VCaP (cell line): ENCODE measurements at regions not wholly inside any gene's neighbourhood (a gene's known extent, or its start where the extent isn't known, plus 50 kb on each side); places are given as distances from the start of the nearest gene placed in this dataset.
"Not testable (repeated sequence)": the region's sequence is repeated elsewhere in the genome, so short reads cannot be mapped to it uniquely, and the experiment has no call there.

Experiments used
- H3K27ac ChIP-seq: fragments of 450-650 bp; 2 replicates; pipeline ENCODE4 v1.5.1; 2017
- TF ChIP-seq, protein P1 (sequence below): fragments of 450-650 bp; conservative IDR thresholded peaks from 2 replicates; pipeline ENCODE4 v1.5.1; 2017; ENCODE audit warnings: mild to moderate bottlenecking, moderate library complexity

DNA sequence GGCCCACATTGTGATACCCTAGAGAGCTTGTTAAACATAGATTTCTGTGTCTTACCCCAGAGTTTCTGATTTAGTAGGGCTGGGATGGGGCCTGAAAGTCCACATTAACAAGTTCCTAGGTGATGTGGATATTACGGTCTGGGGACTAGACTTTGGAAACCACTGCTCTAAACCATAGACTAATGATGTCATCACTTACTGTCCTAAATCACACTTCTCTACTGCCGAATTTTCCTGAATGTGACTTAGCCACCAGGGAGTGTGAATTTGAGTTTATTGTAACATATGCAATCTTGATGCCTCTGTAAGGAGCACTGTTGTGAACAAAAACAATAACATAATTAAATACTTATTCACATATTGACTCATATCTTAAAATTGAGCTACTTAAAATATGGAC lies 165.6 kb downstream of the BTBD3 start:
- H3K27ac ChIP-seq, result no peak overlapping the region
- TF ChIP-seq, protein P1, sequence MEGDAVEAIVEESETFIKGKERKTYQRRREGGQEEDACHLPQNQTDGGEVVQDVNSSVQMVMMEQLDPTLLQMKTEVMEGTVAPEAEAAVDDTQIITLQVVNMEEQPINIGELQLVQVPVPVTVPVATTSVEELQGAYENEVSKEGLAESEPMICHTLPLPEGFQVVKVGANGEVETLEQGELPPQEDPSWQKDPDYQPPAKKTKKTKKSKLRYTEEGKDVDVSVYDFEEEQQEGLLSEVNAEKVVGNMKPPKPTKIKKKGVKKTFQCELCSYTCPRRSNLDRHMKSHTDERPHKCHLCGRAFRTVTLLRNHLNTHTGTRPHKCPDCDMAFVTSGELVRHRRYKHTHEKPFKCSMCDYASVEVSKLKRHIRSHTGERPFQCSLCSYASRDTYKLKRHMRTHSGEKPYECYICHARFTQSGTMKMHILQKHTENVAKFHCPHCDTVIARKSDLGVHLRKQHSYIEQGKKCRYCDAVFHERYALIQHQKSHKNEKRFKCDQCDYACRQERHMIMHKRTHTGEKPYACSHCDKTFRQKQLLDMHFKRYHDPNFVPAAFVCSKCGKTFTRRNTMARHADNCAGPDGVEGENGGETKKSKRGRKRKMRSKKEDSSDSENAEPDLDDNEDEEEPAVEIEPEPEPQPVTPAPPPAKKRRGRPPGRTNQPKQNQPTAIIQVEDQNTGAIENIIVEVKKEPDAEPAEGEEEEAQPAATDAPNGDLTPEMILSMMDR, result no peak

DNA sequence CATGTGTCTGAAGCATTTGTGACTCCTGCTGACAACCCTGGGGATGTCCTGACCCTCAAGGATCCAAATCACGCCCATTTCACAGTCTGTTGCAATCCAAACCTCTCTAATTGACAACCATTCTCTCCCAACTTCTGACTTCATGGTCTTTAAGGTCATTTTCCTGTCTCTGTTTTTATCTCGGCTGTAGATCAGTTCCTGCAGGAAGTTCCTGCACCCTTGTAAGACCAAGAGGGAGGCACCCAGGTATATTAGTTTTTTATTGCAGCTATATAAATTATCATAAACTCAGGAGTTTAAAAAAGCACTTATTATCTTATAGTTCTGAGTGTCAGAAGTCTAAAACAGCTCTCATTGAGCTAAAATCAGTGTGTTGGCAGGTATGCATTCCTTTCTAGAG lies 166.8 kb downstream of the BTBD3 start:
- TF ChIP-seq, protein P1, result no peak
- H3K27ac ChIP-seq, result no peak overlapping the region

- TF ChIP-seq, protein P1, result no peak
- no peak overlapping the region for H3K27ac ChIP-seq
Measured at GRCh38 chr20:12086359-12086758, 168.7 kb downstream of the BTBD3 start.

GRCh38 chr20:12090920-12091319 lies 173.2 kb downstream of the BTBD3 start:
- H3K27ac ChIP-seq, result no peak overlapping the region
- TF ChIP-seq, protein P1, result no peak

DNA sequence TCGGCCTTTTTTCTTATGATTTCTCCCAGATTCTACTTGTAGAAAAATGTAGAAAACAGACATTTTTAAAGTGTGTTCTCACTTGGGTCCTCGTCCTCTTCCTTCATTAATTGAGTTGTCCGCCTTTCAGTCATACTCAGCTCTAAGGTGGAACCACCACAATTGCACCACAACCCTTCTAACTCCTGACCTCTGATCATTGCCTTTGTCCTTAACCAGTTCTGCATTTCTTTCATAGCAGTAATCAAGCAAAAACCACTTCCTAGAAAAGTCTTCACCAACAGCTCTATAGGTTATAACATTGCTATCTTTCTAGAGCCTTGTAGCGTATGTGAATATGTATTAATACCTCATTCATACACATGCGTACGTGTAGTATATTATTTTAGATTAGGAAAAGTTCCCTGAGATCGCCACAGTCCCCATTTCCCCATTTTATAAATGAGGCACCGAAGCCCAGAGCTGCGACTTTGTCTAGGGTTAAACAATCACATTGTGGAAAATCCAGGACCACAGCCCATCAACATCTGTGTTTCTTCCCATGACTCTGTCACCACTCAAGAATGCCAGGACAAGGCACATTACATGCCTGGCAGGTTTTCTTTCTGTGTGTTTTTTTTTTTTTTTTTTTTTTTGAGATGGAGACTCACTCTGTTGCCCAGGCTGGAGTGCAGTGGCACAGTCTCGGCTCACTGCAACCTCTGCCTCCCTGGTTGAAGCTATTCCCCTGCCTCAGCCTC lies 175.5 kb downstream of the BTBD3 start:
- TF ChIP-seq, protein P1, result no peak
- no peak overlapping the region for H3K27ac ChIP-seq

- H3K27ac ChIP-seq, result not testable (repeated sequence)
Measured at GRCh38 chr20:12093797-12094190, 176.1 kb downstream of the BTBD3 start.

DNA sequence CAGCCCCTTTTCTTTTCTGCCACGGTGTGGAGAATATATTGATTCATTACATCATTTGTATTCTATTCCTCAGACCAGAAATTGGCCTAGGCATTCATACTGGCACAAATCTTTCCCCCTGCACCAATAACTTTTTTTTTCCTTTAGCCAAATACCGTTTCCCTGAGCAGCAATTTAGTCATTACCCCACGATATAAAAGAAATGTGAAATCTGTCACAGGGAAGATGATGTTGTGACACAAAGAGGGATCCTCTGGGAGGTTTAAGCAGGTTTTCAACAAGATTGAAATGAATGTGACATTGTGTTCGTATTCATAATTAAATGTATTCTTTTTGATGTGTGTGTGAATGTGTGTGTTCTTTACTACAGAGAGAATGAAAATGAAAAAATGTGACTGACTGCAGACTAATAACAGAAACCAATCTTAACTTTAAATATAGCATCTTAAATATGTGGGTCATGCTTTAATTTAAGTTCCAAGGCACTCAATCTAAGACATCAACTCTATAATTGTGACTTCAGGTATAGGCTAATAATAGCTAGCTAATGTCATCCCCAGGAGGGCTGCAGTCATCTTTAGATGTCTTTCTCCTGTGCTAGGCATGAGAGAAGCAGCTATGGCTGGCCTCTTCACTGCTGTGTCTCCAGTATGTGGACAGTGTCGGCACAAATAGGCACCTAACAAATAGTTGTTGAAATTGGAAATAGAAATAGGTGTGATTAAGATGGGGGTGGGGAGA lies 177.7 kb downstream of the BTBD3 start:
- no peak overlapping the region for H3K27ac ChIP-seq
- TF ChIP-seq, protein P1, result no peak

GRCh38 chr20:12098421-12098820 lies 180.7 kb downstream of the BTBD3 start:
- H3K27ac ChIP-seq, result no peak overlapping the region
- TF ChIP-seq, protein P1, result no peak
